Neutrophil (primary cell): ENCODE measurements at regions not wholly inside any gene's neighbourhood (a gene's known extent, or its start where the extent isn't known, plus 50 kb on each side); places are given as distances from the start of the nearest gene placed in this dataset.
"Not testable (repeated sequence)": the region's sequence is repeated elsewhere in the genome, so short reads cannot be mapped to it uniquely, and the experiment has no call there.

Experiments used
- H3K27ac ChIP-seq: fragments of 200-600 bp; sonication (generic); 2 replicates; pipeline ENCODE4 v1.5.1; 2016; ENCODE audit warnings: mild to moderate bottlenecking, moderate library complexity
- H3K27me3 ChIP-seq: fragments of 200-600 bp; sonication (generic); 2 replicates; pipeline ENCODE4 v1.6.0; 2016; ENCODE audit warnings: mild to moderate bottlenecking
- H3K36me3 ChIP-seq: fragments of 200-600 bp; sonication (generic); 2 replicates; pipeline ENCODE4 v1.5.1; 2017
- H3K4me1 ChIP-seq, 2 experiments: fragments of 200-600 bp in 1 of 2; sonication (generic) in 1 of 2; 1 replicate in 1 of 2; 2 replicates in 1 of 2; pipeline versions ENCODE4 v1.5.1 to v1.6.1; 2013 to 2016; ENCODE audit warnings: low read depth in 1 of 2, low read length in 1 of 2, mild to moderate bottlenecking in 1 of 2, moderate library complexity in 1 of 2; ENCODE audit not compliant: control insufficient read depth in 1 of 2, insufficient read depth in 1 of 2
- H3K4me3 ChIP-seq, 2 experiments: fragments of 200-600 bp in 1 of 2; sonication (generic) in 1 of 2; 1 replicate in 1 of 2; 2 replicates in 1 of 2; pipeline ENCODE4 v1.5.1; 2013 to 2016; ENCODE audit warnings: low read depth in 1 of 2, low read length in 1 of 2, mild to moderate bottlenecking in 1 of 2, moderate library complexity in 1 of 2
- H3K9me3 ChIP-seq: fragments of 200-600 bp; sonication (generic); 2 replicates; pipeline ENCODE4 v1.5.1; 2016
- CTCF ChIP-seq: fragments of 200-600 bp; sonication (generic); IDR thresholded peaks from 2 replicates; pipeline ENCODE4 v1.5.1; 2016; ENCODE audit warnings: antibody characterized with exemption

DNA sequence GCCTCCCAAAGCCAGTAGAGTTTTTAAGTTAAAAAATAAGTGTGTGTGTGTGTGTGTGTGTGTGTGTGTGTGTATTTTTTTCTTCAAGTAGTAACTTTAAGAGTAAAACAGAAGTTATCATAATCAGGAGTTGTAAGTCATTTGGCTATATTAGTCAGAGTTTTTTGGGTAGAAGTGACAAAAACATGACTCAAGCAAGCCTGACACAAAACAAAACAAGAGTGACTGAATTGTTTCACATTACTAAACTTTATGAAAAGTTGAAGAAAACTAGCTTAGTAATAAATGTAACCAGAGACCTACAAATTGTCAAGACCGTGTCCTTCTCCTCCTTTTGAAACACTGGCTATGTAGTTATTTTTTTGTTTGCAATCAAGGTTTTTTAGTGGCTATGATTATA lies 738.0 kb upstream of the PITX2 start:
- Histone ChIP-seq H3K4me3 (no peak overlapping the region), H3K9me3 (no peaks in the 10 kb centered on the region), H3K27me3 (no peaks in the 10 kb centered on the region), H3K36me3 (no peaks in the 10 kb centered on the region), H3K4me1 (no peaks in the 10 kb centered on the region), H3K27ac (no peak overlapping the region)
- no peak for TF ChIP-seq CTCF

- Histone ChIP-seq H3K4me1 (no peaks in the 10 kb centered on the region), H3K27me3 (no peaks in the 10 kb centered on the region), H3K36me3 (no peaks in the 10 kb centered on the region), H3K9me3 (no peaks in the 10 kb centered on the region), H3K4me3 (no peak overlapping the region), H3K27ac (no peak overlapping the region)
- no peak for TF ChIP-seq CTCF
Observed at GRCh38 chr4:111362941-111363361, 740.1 kb upstream of the PITX2 start.

- H3K4me1 ChIP-seq, H3K4me3 ChIP-seq, H3K27me3 ChIP-seq, H3K27ac ChIP-seq, H3K9me3 ChIP-seq, H3K36me3 ChIP-seq: not testable (repeated sequence)
Observed at GRCh38 chr4:111377880-111378279, 755.0 kb upstream of the PITX2 start.

GRCh38 chr4:111388561-111388960 lies 756.7 kb upstream of the FAM241A start:
- TF ChIP-seq CTCF: no peak
- H3K4me3 ChIP-seq: no peak overlapping the region
- no peaks in the 10 kb centered on the region for H3K4me1 ChIP-seq
- H3K9me3 ChIP-seq: no peaks in the 10 kb centered on the region
- H3K36me3 ChIP-seq: no peaks in the 10 kb centered on the region
- H3K27me3 ChIP-seq: no peaks in the 10 kb centered on the region
- H3K27ac ChIP-seq: no peak overlapping the region

GRCh38 chr4:111391829-111392228 lies 753.4 kb upstream of the FAM241A start:
- no peak for TF ChIP-seq CTCF
- Histone ChIP-seq H3K36me3 (no peaks in the 10 kb centered on the region), H3K4me3 (no peak overlapping the region), H3K4me1 (no peaks in the 10 kb centered on the region), H3K27me3 (no peaks in the 10 kb centered on the region), H3K9me3 (no peaks in the 10 kb centered on the region), H3K27ac (no peak overlapping the region)

DNA sequence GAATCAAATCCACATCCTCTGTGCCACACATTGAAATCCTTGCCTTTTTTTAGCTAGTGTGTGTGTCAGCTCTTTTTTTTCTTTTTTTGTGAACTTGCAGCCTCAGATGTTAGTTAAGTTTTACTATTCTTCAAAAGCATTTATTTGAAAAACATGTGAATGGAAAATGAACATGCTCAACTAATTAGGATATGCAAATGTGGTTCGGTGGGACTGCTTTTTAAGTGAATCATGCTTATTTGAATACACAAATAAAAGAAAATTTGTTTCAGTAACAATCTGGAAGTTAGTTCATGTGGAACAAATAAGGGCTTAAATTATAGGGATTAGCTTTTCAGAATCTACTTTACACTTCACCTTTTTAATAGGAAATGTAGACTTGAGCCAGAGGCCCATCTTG lies 751.5 kb upstream of the FAM241A start:
- no peak for TF ChIP-seq CTCF
- H3K9me3 ChIP-seq: no peaks in the 10 kb centered on the region
- no peaks in the 10 kb centered on the region for H3K36me3 ChIP-seq
- H3K27ac ChIP-seq: no peak overlapping the region
- H3K4me1 ChIP-seq: no peaks in the 10 kb centered on the region
- no peaks in the 10 kb centered on the region for H3K27me3 ChIP-seq
- no peak overlapping the region for H3K4me3 ChIP-seq
